ENCODE measurements at regions not wholly inside any gene's neighbourhood (a gene's known extent, or its start where the extent isn't known, plus 50 kb on each side); places are given as distances from the start of the nearest gene placed in this dataset.

DNA sequence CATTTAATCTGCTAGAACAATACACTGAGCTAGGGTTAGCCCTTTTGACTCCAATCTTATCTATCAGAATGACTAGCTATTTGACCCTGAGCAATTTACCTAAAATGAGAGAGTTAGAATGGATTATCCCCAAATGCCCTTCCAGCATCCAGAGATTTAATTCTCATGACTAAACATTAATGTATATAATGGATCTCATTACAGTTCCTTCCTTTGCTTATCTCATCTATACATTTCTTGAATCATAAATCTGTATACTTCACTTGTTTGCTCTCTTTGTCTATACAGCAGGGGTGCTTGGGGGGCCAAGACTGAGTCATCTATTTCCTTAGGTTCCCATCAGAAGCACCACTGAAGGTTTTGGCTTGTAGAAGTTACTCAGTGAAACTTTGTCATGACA lies 565.8 kb downstream of the IGSF11 start:
- Histone ChIP-seq H3K4me1 (ENCODE audit: low read depth) (no peaks in the 10 kb centered on the region), H3K27me3 (no peaks in the 10 kb centered on the region), H3K4me3 (no peak overlapping the region), H3K27ac (no peak overlapping the region), H3K9me3 (ENCODE audit: low read depth) (no peaks in the 10 kb centered on the region), H3K36me3 (no peaks in the 10 kb centered on the region)
- no peak for DNase-seq (ENCODE audit: low read depth in 1 of 2, low spot score in 1 of 2)
- TF ChIP-seq, protein P1, sequence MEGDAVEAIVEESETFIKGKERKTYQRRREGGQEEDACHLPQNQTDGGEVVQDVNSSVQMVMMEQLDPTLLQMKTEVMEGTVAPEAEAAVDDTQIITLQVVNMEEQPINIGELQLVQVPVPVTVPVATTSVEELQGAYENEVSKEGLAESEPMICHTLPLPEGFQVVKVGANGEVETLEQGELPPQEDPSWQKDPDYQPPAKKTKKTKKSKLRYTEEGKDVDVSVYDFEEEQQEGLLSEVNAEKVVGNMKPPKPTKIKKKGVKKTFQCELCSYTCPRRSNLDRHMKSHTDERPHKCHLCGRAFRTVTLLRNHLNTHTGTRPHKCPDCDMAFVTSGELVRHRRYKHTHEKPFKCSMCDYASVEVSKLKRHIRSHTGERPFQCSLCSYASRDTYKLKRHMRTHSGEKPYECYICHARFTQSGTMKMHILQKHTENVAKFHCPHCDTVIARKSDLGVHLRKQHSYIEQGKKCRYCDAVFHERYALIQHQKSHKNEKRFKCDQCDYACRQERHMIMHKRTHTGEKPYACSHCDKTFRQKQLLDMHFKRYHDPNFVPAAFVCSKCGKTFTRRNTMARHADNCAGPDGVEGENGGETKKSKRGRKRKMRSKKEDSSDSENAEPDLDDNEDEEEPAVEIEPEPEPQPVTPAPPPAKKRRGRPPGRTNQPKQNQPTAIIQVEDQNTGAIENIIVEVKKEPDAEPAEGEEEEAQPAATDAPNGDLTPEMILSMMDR (IDR thresholded peaks at IDR 0.05; ENCODE audit: low read depth, low read length): no peak

DNA sequence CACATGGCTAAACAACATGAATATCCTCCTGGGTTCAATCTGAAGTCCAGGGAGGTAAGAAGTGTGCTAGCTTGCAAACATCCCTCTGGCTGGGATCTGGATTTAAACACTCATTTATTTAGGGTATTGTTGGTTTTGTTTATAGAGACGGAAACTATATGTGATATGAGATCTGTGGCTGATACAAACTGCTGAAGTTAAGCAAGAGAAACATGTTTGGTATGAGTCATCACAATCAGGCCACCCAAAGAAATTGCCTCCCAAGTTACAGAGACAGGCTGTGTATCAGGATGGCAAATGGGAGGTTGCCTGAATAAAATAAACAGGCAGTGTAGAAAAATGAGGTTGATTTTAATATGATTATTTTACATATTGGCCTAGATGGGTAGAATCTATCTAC lies 562.1 kb downstream of the IGSF11 start:
- Histone ChIP-seq H3K36me3 (no peaks in the 10 kb centered on the region), H3K4me3 (no peak overlapping the region), H3K27ac (no peak overlapping the region), H3K9me3 (ENCODE audit: low read depth) (no peaks in the 10 kb centered on the region), H3K4me1 (ENCODE audit: low read depth) (no peaks in the 10 kb centered on the region), H3K27me3 (no peaks in the 10 kb centered on the region)
- TF ChIP-seq, protein P1 (IDR thresholded peaks at IDR 0.05; ENCODE audit: low read depth, low read length): no peak
- peak in 1 of 2 donors; percentile 3 for DNase-seq (ENCODE audit: low read depth in 1 of 2, low spot score in 1 of 2)

DNA sequence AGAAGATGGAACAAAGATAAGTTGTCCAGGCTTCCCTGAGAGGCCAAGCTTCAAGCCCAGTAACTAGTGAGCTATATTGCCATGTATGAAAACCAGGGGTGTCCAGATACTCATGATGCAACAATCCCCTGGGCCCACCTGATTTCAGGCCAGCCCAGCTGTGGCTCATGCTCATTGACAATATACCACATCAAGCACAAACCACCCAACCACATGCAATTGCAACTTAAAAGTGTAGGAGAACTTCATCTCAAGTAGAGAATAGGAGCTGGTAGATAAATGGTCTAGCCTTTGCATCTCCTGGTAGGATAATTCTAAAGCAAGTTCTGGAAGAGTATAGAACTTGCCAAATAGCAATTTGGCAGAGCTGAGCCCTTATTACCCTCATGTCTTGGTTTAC lies 561.3 kb downstream of the IGSF11 start:
- Histone ChIP-seq H3K36me3 (no peaks in the 10 kb centered on the region), H3K27ac (no peak overlapping the region), H3K4me3 (no peak overlapping the region), H3K9me3 (ENCODE audit: low read depth) (no peaks in the 10 kb centered on the region), H3K4me1 (ENCODE audit: low read depth) (no peaks in the 10 kb centered on the region), H3K27me3 (no peaks in the 10 kb centered on the region)
- DNase-seq (ENCODE audit: low read depth in 1 of 2, low spot score in 1 of 2): no peak
- TF ChIP-seq, protein P1 (IDR thresholded peaks at IDR 0.05; ENCODE audit: low read depth, low read length): no peak

DNA sequence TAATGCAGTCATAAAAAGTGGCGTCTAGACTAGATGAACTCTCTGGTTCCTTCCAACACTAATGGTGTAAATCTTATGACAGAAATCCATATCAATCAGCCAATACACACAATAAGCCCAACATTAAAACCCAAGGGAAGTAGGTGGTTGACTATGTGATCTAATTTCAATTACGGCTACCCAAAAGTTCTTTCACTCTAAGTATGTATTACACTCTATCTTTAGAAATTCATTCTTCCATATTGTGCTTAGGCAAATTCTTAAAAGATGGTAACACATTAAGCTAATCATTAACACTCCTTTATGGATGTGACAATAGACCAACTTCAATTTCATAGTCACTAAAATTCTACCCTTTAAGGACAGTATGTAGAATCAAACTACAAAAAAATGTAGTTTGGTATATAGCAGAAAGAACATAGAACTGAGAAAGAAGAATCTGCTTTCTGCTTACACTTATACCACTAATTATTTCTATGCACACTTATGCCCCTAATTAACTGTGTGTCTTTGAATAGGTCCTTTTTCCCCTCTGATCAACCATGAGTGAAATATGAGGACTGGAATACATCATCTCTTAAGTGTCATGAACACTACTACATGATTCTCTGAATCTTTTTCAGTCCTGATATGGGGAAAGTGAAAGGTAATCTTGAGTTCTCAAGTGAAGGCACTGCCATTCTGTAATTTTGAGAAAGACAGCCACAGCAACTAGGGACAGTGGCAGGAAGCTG lies 557.6 kb downstream of the IGSF11 start:
- TF ChIP-seq, protein P1 (IDR thresholded peaks at IDR 0.05; ENCODE audit: low read depth, low read length): no peak
- no peak overlapping the region for H3K4me3 ChIP-seq

DNA sequence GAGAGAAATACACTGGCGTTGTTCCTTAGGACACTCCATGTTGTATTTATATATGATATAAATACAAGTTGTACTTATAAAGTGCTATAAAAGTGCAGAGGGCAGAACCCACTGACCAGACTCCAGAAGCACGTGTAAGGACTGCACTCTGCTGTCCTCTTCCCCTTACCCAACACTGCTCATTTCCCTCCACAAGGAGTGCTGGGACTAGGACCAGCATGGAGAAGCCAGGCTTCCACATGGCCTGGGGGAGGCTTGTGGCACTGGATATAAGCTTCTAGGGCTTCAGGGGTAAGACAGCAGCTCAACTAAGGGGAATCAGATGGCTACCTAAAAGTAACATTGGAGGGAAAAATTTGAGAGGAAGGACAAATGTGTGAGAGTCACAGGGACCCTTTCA lies 556.9 kb downstream of the IGSF11 start:
- TF ChIP-seq, protein P1 (IDR thresholded peaks at IDR 0.05; ENCODE audit: low read depth, low read length): no peak

More for the DNA sequence above, 557.6 kb downstream of the IGSF11 start:
- no peaks in the 10 kb centered on the region for H3K9me3 ChIP-seq (ENCODE audit: low read depth)
- DNase-seq (ENCODE audit: low read depth in 1 of 2, low spot score in 1 of 2): no peak
- H3K27me3 ChIP-seq: no peaks in the 10 kb centered on the region
- H3K27ac ChIP-seq: no peak overlapping the region
- no peaks in the 10 kb centered on the region for H3K36me3 ChIP-seq
- no peaks in the 10 kb centered on the region for H3K4me1 ChIP-seq (ENCODE audit: low read depth)

More for the DNA sequence above, 556.9 kb downstream of the IGSF11 start:
- Histone ChIP-seq H3K27ac (no peak overlapping the region), H3K4me3 (no peak overlapping the region), H3K36me3 (no peaks in the 10 kb centered on the region), H3K27me3 (no peaks in the 10 kb centered on the region), H3K9me3 (ENCODE audit: low read depth) (no peaks in the 10 kb centered on the region), H3K4me1 (ENCODE audit: low read depth) (no peaks in the 10 kb centered on the region)
- no peak for DNase-seq (ENCODE audit: low read depth in 1 of 2, low spot score in 1 of 2)

Measured in cardiac muscle cell (in vitro differentiated cells and primary cell).